PC-9 (cell line): ENCODE measurements at regions not wholly inside any gene's neighbourhood (a gene's known extent, or its start where the extent isn't known, plus 50 kb on each side); places are given as distances from the start of the nearest gene placed in this dataset.

Experiments used
- EZH2 ChIP-seq: fragments of 200-600 bp; sonication (generic); IDR thresholded peaks from 2 replicates; pipeline ENCODE4 v1.8.0; 2017; ENCODE audit warnings: antibody characterized with exemption, low read depth
- TF ChIP-seq, protein P1 (sequence below): fragments of 200-600 bp; sonication (generic); conservative IDR thresholded peaks from 2 replicates; pipeline ENCODE4 v1.6.1; 2017; ENCODE audit warnings: mixed run types, antibody characterized with exemption, mild to moderate bottlenecking, moderate library complexity

DNA sequence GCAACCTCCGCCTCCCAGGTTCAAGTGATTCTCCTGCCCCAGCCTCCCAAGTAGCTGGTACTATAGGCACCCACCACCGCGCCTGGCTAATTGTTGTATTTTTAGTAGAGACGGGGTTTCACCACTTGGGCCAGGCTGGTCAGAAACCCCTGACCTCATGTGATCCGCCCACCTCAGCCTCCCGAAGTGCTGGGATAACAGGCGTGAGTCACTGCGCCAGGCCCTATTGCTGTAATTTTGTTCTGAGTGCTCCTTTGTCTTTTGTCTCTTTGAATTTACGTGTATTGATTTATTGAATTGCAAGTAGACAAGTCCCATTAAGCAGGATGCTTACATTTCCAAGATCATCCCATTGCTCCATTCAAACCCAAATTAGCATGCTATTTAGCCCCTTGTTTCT is 186.7 kb downstream of the MSX2 start:
- TF ChIP-seq, protein P1, sequence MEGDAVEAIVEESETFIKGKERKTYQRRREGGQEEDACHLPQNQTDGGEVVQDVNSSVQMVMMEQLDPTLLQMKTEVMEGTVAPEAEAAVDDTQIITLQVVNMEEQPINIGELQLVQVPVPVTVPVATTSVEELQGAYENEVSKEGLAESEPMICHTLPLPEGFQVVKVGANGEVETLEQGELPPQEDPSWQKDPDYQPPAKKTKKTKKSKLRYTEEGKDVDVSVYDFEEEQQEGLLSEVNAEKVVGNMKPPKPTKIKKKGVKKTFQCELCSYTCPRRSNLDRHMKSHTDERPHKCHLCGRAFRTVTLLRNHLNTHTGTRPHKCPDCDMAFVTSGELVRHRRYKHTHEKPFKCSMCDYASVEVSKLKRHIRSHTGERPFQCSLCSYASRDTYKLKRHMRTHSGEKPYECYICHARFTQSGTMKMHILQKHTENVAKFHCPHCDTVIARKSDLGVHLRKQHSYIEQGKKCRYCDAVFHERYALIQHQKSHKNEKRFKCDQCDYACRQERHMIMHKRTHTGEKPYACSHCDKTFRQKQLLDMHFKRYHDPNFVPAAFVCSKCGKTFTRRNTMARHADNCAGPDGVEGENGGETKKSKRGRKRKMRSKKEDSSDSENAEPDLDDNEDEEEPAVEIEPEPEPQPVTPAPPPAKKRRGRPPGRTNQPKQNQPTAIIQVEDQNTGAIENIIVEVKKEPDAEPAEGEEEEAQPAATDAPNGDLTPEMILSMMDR = no peak
- no peak for TF ChIP-seq EZH2
